ENCODE measurements at regions not wholly inside any gene's neighbourhood (a gene's known extent, or its start where the extent isn't known, plus 50 kb on each side); places are given as distances from the start of the nearest gene placed in this dataset.

DNA sequence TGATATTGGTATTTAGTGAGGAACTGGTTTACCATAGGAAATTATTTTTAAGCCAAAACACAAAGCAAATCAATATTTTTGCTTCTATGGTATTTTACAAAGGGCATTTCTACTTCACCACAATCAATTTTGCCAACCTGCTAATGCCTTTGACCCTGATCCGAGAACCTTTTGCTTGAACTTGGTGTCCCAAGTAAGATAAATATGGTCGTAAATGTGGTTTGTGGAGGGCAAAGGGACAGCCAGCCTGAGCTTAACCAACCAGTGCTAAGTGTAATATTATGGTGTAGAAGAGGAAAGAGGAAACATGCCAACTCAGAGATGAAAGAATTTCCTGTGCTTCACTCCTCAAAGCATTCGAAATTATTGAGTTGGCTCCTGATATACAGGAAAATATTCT, 148.4 kb downstream of the C3orf38 start:
- no peak for TF ChIP-seq POLR2AphosphoS5 (IDR thresholded peaks at IDR 0.05)
- TF ChIP-seq POLR2A (IDR thresholded peaks at IDR 0.05) = no peak
- TF ChIP-seq, protein P1, sequence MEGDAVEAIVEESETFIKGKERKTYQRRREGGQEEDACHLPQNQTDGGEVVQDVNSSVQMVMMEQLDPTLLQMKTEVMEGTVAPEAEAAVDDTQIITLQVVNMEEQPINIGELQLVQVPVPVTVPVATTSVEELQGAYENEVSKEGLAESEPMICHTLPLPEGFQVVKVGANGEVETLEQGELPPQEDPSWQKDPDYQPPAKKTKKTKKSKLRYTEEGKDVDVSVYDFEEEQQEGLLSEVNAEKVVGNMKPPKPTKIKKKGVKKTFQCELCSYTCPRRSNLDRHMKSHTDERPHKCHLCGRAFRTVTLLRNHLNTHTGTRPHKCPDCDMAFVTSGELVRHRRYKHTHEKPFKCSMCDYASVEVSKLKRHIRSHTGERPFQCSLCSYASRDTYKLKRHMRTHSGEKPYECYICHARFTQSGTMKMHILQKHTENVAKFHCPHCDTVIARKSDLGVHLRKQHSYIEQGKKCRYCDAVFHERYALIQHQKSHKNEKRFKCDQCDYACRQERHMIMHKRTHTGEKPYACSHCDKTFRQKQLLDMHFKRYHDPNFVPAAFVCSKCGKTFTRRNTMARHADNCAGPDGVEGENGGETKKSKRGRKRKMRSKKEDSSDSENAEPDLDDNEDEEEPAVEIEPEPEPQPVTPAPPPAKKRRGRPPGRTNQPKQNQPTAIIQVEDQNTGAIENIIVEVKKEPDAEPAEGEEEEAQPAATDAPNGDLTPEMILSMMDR (IDR thresholded peaks at IDR 0.05) = no peak

Measured in breast epithelium (tissue), 3 donors.